ENCODE measurements at regions not wholly inside any gene's neighbourhood (a gene's known extent, or its start where the extent isn't known, plus 50 kb on each side); places are given as distances from the start of the nearest gene placed in this dataset.

- Histone ChIP-seq H4K20me1 (ENCODE audit: insufficient read depth, low read length) (no peaks in the 10 kb centered on the region), H3K9ac (ENCODE audit: low read length) (no peak overlapping the region), H3K4me1 (ENCODE audit: insufficient read depth, low read length, severe bottlenecking) (no peaks in the 10 kb centered on the region), H3K79me2 (ENCODE audit: insufficient read depth, low read length) (no peaks in the 10 kb centered on the region), H3K4me2 (ENCODE audit: low read length) (no peak overlapping the region), H3K4me3 (ENCODE audit: low read depth, low read length, poor library complexity, severe bottlenecking) (no peak overlapping the region), H3K36me3 (ENCODE audit: insufficient read depth, low read length) (no peaks in the 10 kb centered on the region), H3K27me3 (ENCODE audit: insufficient read depth, low read length) (no peaks in the 10 kb centered on the region), H3F3A (ENCODE audit: insufficient read depth, low read length) (no peaks in the 10 kb centered on the region), H2AFZ (ENCODE audit: low read length) (no peak overlapping the region), H3K27ac (ENCODE audit: low read depth, low read length, poor library complexity, severe bottlenecking) (no peak overlapping the region), H3K9me2 (ENCODE audit: low read depth, low read length) (no peaks in the 10 kb centered on the region), H3K9me3 (ENCODE audit: low read length) (no peaks in the 10 kb centered on the region)
- no peak for TF ChIP-seq CTCF (IDR thresholded peaks at IDR 0.05; ENCODE audit: low read length)
- TF ChIP-seq EZH2 (IDR thresholded peaks at IDR 0.05; ENCODE audit: borderline replicate concordance, low read length): no peak
Measured at GRCh38 chr16:74143171-74143570, 153.4 kb upstream of the PSMD7 start.

GRCh38 chr16:74141015-74141414 lies 155.6 kb upstream of the PSMD7 start:
- H3F3A ChIP-seq (ENCODE audit: insufficient read depth, low read length): no peaks in the 10 kb centered on the region
- no peaks in the 10 kb centered on the region for H4K20me1 ChIP-seq (ENCODE audit: insufficient read depth, low read length)
- no peaks in the 10 kb centered on the region for H3K36me3 ChIP-seq (ENCODE audit: insufficient read depth, low read length)
- no peaks in the 10 kb centered on the region for H3K79me2 ChIP-seq (ENCODE audit: insufficient read depth, low read length)
- H2AFZ ChIP-seq (ENCODE audit: low read length): no peak overlapping the region
- TF ChIP-seq EZH2 (IDR thresholded peaks at IDR 0.05; ENCODE audit: borderline replicate concordance, low read length): no peak
- no peak for TF ChIP-seq CTCF (IDR thresholded peaks at IDR 0.05; ENCODE audit: low read length)
- H3K4me3 ChIP-seq (ENCODE audit: low read depth, low read length, poor library complexity, severe bottlenecking): no peak overlapping the region
- H3K4me2 ChIP-seq (ENCODE audit: low read length): no peak overlapping the region
- no peaks in the 10 kb centered on the region for H3K9me3 ChIP-seq (ENCODE audit: low read length)
- no peak overlapping the region for H3K27ac ChIP-seq (ENCODE audit: low read depth, low read length, poor library complexity, severe bottlenecking)
- no peak overlapping the region for H3K9ac ChIP-seq (ENCODE audit: low read length)
- no peaks in the 10 kb centered on the region for H3K4me1 ChIP-seq (ENCODE audit: insufficient read depth, low read length, severe bottlenecking)
- no peaks in the 10 kb centered on the region for H3K9me2 ChIP-seq (ENCODE audit: low read depth, low read length)
- H3K27me3 ChIP-seq (ENCODE audit: insufficient read depth, low read length): no peaks in the 10 kb centered on the region

GRCh38 chr16:74140557-74140956 lies 156.1 kb upstream of the PSMD7 start:
- no peak for TF ChIP-seq CTCF (IDR thresholded peaks at IDR 0.05; ENCODE audit: low read length)
- no peak for TF ChIP-seq EZH2 (IDR thresholded peaks at IDR 0.05; ENCODE audit: borderline replicate concordance, low read length)
- H4K20me1 ChIP-seq (ENCODE audit: insufficient read depth, low read length): no peaks in the 10 kb centered on the region
- no peaks in the 10 kb centered on the region for H3K79me2 ChIP-seq (ENCODE audit: insufficient read depth, low read length)
- H3K9me3 ChIP-seq (ENCODE audit: low read length): no peaks in the 10 kb centered on the region
- no peak overlapping the region for H3K4me3 ChIP-seq (ENCODE audit: low read depth, low read length, poor library complexity, severe bottlenecking)
- H3K4me2 ChIP-seq (ENCODE audit: low read length): no peak overlapping the region
- no peaks in the 10 kb centered on the region for H3K36me3 ChIP-seq (ENCODE audit: insufficient read depth, low read length)
- no peaks in the 10 kb centered on the region for H3F3A ChIP-seq (ENCODE audit: insufficient read depth, low read length)
- H3K27ac ChIP-seq (ENCODE audit: low read depth, low read length, poor library complexity, severe bottlenecking): no peak overlapping the region
- H2AFZ ChIP-seq (ENCODE audit: low read length): no peak overlapping the region
- no peaks in the 10 kb centered on the region for H3K27me3 ChIP-seq (ENCODE audit: insufficient read depth, low read length)
- H3K9me2 ChIP-seq (ENCODE audit: low read depth, low read length): no peaks in the 10 kb centered on the region
- no peak overlapping the region for H3K9ac ChIP-seq (ENCODE audit: low read length)
- no peaks in the 10 kb centered on the region for H3K4me1 ChIP-seq (ENCODE audit: insufficient read depth, low read length, severe bottlenecking)
